CD4-positive, alpha-beta T cell (primary cell): ENCODE measurements at regions not wholly inside any gene's neighbourhood (a gene's known extent, or its start where the extent isn't known, plus 50 kb on each side); places are given as distances from the start of the nearest gene placed in this dataset.

Experiments used
- ATAC-seq: fragments of 200-7000 bp; cut with Tn5 transposase; one replicate; pipeline ENCODE4 v1.10.0; 2022; ENCODE audit warnings: mild to moderate bottlenecking; ENCODE audit not compliant: poor library complexity
- CTCF ChIA-PET: fragments of 350-600 bp; sonication (Branson Sonifier 250); formaldehyde crosslinking; loops from one replicate; lab custom pipeline; 2021; ENCODE audit warnings: antibody characterized with exemption, inconsistent platforms; lab: Charles Lee
- POLR2A ChIA-PET: fragments of 350-600 bp; sonication (Branson Sonifier 250); formaldehyde crosslinking; loops from one replicate; lab custom pipeline; 2021; ENCODE audit warnings: antibody characterized with exemption, inconsistent platforms; lab: Charles Lee
- DNase-seq, 14 experiments: peaks; one replicate each; pipeline ENCODE4 v3.0.0-alpha.2; 2013 to 2020; ENCODE audit warnings: mixed read lengths in 2 of 14
- H3K27ac ChIP-seq, 2 donors: one replicate each; pipeline versions ENCODE4 v1.5.1 to v1.7.0; 2013; ENCODE audit warnings: low read length in 2 of 2, low read depth in 1 of 2, mild to moderate bottlenecking in 1 of 2
- H3K27me3 ChIP-seq, 2 experiments: 1 replicate in 1 of 2; 2 replicates in 1 of 2; pipeline versions ENCODE4 v1.6.1 to v1.7.0; 2013; ENCODE audit warnings: low read length in 2 of 2, control low read depth in 1 of 2, mild to moderate bottlenecking in 1 of 2, moderate library complexity in 1 of 2; ENCODE audit not compliant: insufficient read depth in 2 of 2, control insufficient read depth in 1 of 2
- H3K36me3 ChIP-seq: one replicate; pipeline ENCODE4 v1.6.1; 2013; ENCODE audit warnings: low read length, control low read depth; ENCODE audit not compliant: insufficient read depth
- H3K4me1 ChIP-seq: one replicate; pipeline ENCODE4 v1.6.1; 2013; ENCODE audit warnings: low read length, control low read depth; ENCODE audit not compliant: insufficient read depth
- H3K4me3 ChIP-seq: one replicate; pipeline ENCODE4 v1.5.1; 2013; ENCODE audit warnings: mild to moderate bottlenecking, low read length, moderate library complexity
- H3K9me3 ChIP-seq, 2 experiments: 1 replicate in 1 of 2; 2 replicates in 1 of 2; pipeline versions ENCODE4 v1.6.1 to v1.7.0; 2013; ENCODE audit warnings: low read length in 2 of 2, mild to moderate bottlenecking in 2 of 2, control low read depth in 1 of 2, moderate library complexity in 1 of 2; ENCODE audit not compliant: control insufficient read depth in 1 of 2, insufficient read depth in 1 of 2
- H3K27ac Mint-ChIP-seq: one replicate; pipeline ENCODE4 v1.8.0; 2020; ENCODE audit warnings: mixed read lengths
- H3K27me3 Mint-ChIP-seq: one replicate; pipeline ENCODE4 v1.8.0; 2021; ENCODE audit warnings: mixed read lengths
- H3K36me3 Mint-ChIP-seq: one replicate; pipeline ENCODE4 v1.8.0; 2021; ENCODE audit warnings: low read depth, mixed read lengths
- H3K4me1 Mint-ChIP-seq: one replicate; pipeline ENCODE4 v1.8.0; 2021; ENCODE audit warnings: low read depth, mixed read lengths
- H3K4me3 Mint-ChIP-seq: one replicate; pipeline ENCODE4 v1.8.0; 2020; ENCODE audit warnings: mild to moderate bottlenecking, mixed read lengths
- H3K9me3 Mint-ChIP-seq: one replicate; pipeline ENCODE4 v1.8.0; 2020; ENCODE audit warnings: mixed read lengths
- CTCF ChIP-seq: fragments of 200-600 bp; IDR thresholded peaks from one replicate; pipeline ENCODE4 v1.8.0; 2022; ENCODE audit warnings: antibody characterized with exemption, mild to moderate bottlenecking
- intact Hi-C, 2 experiments: fragments of 100-400 bp; cut with DNase I in 1 of 2; cut with micrococcal nuclease in 1 of 2; formaldehyde crosslinking; loops; one replicate each; pipeline versions ENCODE4 v1.15.1 to v1.9.0; 2023 to 2025; cut with DNase I, micrococcal nuclease

GRCh38 chr3:107868449-107868848, 222.4 kb downstream of the CD47 start:
- intact Hi-C loops: no loop called here
- ChIA-PET CTCF (no interaction called here), POLR2A (no interaction called here)
- Histone ChIP-seq H3K27ac (no peak overlapping the region), H3K4me1 (no peaks in the 10 kb centered on the region), H3K27me3 (peaks cover 0 to 3% of the 10 kb centered on the region in 2 experiments), H3K9me3 (no peaks in the 10 kb centered on the region), H3K4me3 (no peak overlapping the region), H3K36me3 (no peaks in the 10 kb centered on the region)
- no peaks in the 10 kb centered on the region for H3K9me3 Mint-ChIP-seq
- DNase-seq: no peak
- H3K4me1 Mint-ChIP-seq: no peaks in the 10 kb centered on the region
- no peak for ATAC-seq
- TF ChIP-seq CTCF: no peak
- no peaks in the 10 kb centered on the region for H3K27me3 Mint-ChIP-seq
- H3K36me3 Mint-ChIP-seq: no peaks in the 10 kb centered on the region
- no peak overlapping the region for H3K4me3 Mint-ChIP-seq
- no peak overlapping the region for H3K27ac Mint-ChIP-seq

GRCh38 chr3:107861904-107862303, 228.9 kb downstream of the CD47 start:
- Histone ChIP-seq H3K27me3 (no peaks in the 10 kb centered on the region), H3K27ac (no peak overlapping the region), H3K4me1 (no peaks in the 10 kb centered on the region), H3K9me3 (no peaks in the 10 kb centered on the region), H3K4me3 (no peak overlapping the region), H3K36me3 (no peaks in the 10 kb centered on the region)
- TF ChIP-seq CTCF: no peak
- intact Hi-C loops: no loop called here
- Mint-ChIP-seq H3K27me3 (no peaks in the 10 kb centered on the region), H3K9me3 (no peaks in the 10 kb centered on the region), H3K4me3 (no peak overlapping the region), H3K4me1 (no peaks in the 10 kb centered on the region), H3K36me3 (no peaks in the 10 kb centered on the region), H3K27ac (no peak overlapping the region)
- ChIA-PET CTCF (interaction anchor here (1.4 kb wide), 1 partner anchor 8 kb away, joined by 4 read pairs; no protein-coding TSS in a partner anchor), POLR2A (no interaction called here)
- DNase-seq: no peak
- no peak for ATAC-seq

GRCh38 chr3:107861422-107861821, 229.4 kb downstream of the CD47 start:
- Histone ChIP-seq H3K36me3 (no peaks in the 10 kb centered on the region), H3K27me3 (no peaks in the 10 kb centered on the region), H3K9me3 (no peaks in the 10 kb centered on the region), H3K4me1 (no peaks in the 10 kb centered on the region), H3K4me3 (no peak overlapping the region), H3K27ac (no peak overlapping the region)
- Mint-ChIP-seq H3K9me3 (no peaks in the 10 kb centered on the region), H3K36me3 (no peaks in the 10 kb centered on the region), H3K27ac (no peak overlapping the region), H3K4me3 (no peak overlapping the region), H3K4me1 (no peaks in the 10 kb centered on the region), H3K27me3 (no peaks in the 10 kb centered on the region)
- intact Hi-C loops: no loop called here
- ATAC-seq (no peak), DNase-seq (no peak)
- ChIA-PET POLR2A (no interaction called here), CTCF (interaction anchor here (1.4 kb wide), 1 partner anchor 9 kb away, joined by 4 read pairs; no protein-coding TSS in a partner anchor)
- TF ChIP-seq CTCF: no peak
